ENCODE measurements at regions not wholly inside any gene's neighbourhood (a gene's known extent, or its start where the extent isn't known, plus 50 kb on each side); places are given as distances from the start of the nearest gene placed in this dataset.

DNA sequence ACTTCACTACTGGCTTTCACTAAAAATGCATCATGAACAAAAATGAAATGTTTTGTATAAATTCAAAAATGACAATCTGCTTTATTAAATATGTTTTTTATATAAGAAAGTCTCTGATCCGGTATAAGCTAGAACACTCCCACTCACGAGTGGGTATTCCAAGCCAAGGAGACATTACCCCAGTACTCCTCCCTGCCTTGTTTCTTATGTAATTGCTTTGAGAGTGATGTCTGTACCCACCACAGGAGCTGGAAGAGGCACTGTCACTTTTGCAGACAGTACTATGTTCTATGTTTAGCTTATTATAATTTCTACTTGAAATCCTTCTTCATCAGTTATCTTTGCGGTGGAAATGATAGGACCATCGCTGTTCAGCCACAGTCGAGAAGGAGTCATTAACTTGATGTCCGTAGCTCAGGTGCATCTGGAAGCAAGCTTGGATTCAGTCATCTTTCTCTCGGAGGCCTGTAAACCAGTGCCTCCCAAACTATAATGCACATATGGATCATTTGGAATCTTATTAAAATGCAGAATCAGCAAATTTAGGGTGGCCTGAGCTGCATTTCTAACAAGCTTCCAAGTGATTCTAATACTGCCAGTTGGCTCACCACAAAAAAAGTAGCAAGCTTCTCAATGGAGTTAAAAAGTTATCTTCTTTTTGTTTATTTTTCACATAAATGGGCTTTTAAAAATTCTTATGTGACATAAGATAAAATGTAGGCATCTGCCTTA, 396.4 kb downstream of the GRIA2 start:
- no peaks in the 10 kb centered on the region for H3K36me3 ChIP-seq (ENCODE audit: control insufficient read depth, insufficient read depth, low read length)
- FAIRE-seq (no peak), DNase-seq (ENCODE audit: low read depth) (no peak)
- no peak overlapping the region for H3K4me3 ChIP-seq (ENCODE audit: low read depth, low read length)
- H3K27me3 ChIP-seq (ENCODE audit: control insufficient read depth, insufficient read depth, low read length) = no peaks in the 10 kb centered on the region
- TF ChIP-seq, protein P1, sequence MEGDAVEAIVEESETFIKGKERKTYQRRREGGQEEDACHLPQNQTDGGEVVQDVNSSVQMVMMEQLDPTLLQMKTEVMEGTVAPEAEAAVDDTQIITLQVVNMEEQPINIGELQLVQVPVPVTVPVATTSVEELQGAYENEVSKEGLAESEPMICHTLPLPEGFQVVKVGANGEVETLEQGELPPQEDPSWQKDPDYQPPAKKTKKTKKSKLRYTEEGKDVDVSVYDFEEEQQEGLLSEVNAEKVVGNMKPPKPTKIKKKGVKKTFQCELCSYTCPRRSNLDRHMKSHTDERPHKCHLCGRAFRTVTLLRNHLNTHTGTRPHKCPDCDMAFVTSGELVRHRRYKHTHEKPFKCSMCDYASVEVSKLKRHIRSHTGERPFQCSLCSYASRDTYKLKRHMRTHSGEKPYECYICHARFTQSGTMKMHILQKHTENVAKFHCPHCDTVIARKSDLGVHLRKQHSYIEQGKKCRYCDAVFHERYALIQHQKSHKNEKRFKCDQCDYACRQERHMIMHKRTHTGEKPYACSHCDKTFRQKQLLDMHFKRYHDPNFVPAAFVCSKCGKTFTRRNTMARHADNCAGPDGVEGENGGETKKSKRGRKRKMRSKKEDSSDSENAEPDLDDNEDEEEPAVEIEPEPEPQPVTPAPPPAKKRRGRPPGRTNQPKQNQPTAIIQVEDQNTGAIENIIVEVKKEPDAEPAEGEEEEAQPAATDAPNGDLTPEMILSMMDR (IDR thresholded peaks at IDR 0.05; ENCODE audit: insufficient read depth, low read length, severe bottlenecking) = no peak

DNA sequence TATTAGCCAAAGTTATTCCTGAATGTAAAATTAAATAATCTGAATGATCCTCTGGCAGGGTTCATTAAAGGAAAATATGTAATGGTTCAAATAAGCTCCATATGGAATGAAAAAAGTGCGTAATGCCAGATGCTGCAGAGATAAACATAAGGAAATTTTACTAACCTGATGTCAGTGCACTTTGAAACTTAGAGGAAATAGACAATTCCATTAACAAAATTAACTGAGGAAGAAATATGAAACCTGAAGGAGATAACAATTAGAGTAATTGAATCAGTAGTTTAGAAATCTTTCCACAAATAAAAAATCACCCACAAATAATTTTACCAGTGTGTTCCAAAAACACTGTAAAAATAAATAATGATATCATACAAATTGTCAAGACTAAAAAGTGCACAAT, 387.5 kb downstream of the GRIA2 start:
- TF ChIP-seq, protein P1 (IDR thresholded peaks at IDR 0.05; ENCODE audit: insufficient read depth, low read length, severe bottlenecking) = no peak
- Histone ChIP-seq H3K4me3 (ENCODE audit: low read depth, low read length) (no peak overlapping the region), H3K36me3 (ENCODE audit: control insufficient read depth, insufficient read depth, low read length) (no peaks in the 10 kb centered on the region), H3K27me3 (ENCODE audit: control insufficient read depth, insufficient read depth, low read length) (no peaks in the 10 kb centered on the region)
- DNase-seq (ENCODE audit: low read depth) = no peak
- no peak for FAIRE-seq

DNA sequence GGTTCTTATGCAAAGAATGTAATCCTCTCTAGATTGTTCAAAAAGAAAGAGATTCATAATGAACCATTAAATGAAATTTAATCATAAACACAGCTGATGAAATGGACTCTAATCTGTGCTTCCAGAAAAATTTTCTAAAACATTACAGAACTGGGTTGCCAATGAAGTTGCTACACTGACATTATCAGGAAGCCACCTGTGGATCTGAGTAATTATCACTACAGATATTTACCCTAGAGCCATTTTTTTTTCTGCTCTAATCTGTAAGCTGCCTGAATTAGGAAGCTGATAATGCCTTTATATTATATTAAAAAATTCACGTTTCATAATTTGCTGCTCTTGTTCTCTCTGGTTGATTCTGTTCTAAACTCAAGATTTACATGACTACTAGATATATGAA, 380.1 kb downstream of the GRIA2 start:
- H3K4me3 ChIP-seq (ENCODE audit: low read depth, low read length) = no peak overlapping the region
- TF ChIP-seq, protein P1 (IDR thresholded peaks at IDR 0.05; ENCODE audit: insufficient read depth, low read length, severe bottlenecking) = no peak
- H3K27me3 ChIP-seq (ENCODE audit: control insufficient read depth, insufficient read depth, low read length) = no peaks in the 10 kb centered on the region
- FAIRE-seq (no peak), DNase-seq (ENCODE audit: low read depth) (no peak)
- no peaks in the 10 kb centered on the region for H3K36me3 ChIP-seq (ENCODE audit: control insufficient read depth, insufficient read depth, low read length)

DNA sequence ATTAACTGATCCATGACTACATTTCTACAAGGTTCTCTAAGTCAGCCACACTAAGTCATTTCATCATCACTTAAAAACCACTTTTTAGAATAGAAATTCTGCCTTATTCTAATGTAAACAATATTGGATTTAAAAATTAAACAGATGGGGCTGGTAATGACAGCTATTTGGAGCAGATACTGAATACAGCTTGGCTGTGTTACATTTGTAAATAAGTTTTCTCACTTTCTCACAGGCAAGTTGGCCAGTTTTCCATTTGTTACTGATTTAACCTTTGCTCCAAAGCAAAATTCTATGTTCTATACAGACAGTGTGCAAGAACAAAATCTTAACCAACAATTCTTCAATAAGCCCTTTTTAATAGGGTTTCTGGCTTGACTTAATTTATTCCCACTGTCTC, 370.7 kb downstream of the GRIA2 start:
- Histone ChIP-seq H3K36me3 (ENCODE audit: control insufficient read depth, insufficient read depth, low read length) (no peaks in the 10 kb centered on the region), H3K27me3 (ENCODE audit: control insufficient read depth, insufficient read depth, low read length) (no peaks in the 10 kb centered on the region), H3K4me3 (ENCODE audit: low read depth, low read length) (no peak overlapping the region)
- TF ChIP-seq, protein P1 (IDR thresholded peaks at IDR 0.05; ENCODE audit: insufficient read depth, low read length, severe bottlenecking) = no peak
- FAIRE-seq (no peak), DNase-seq (ENCODE audit: low read depth) (no peak)

DNA sequence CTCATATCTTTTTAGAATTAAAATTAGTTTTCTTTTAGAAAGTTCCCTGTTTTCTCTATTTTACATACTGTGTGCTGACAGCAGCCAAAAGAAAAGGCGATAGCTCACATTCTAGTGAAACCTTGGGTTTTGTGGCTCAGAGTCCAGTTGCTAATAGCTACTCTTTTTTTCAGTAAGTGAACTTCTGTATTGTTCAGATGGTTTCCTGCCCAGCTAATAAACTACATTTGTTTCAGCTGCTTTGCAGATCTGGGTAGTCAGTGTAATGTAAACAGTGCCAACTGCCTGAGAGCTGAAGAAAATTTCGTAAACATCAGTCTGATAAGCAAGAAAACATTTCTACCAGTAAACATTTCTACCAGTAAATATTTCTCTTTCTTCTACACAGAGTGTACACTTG, 370.2 kb downstream of the GRIA2 start:
- TF ChIP-seq, protein P1 (IDR thresholded peaks at IDR 0.05; ENCODE audit: insufficient read depth, low read length, severe bottlenecking) = no peak
- FAIRE-seq = no peak

More for the DNA sequence above, 370.2 kb downstream of the GRIA2 start:
- Histone ChIP-seq H3K36me3 (ENCODE audit: control insufficient read depth, insufficient read depth, low read length) (no peaks in the 10 kb centered on the region), H3K4me3 (ENCODE audit: low read depth, low read length) (no peak overlapping the region), H3K27me3 (ENCODE audit: control insufficient read depth, insufficient read depth, low read length) (no peaks in the 10 kb centered on the region)
- no peak for DNase-seq (ENCODE audit: low read depth)

All from bronchial epithelial cell (primary cell).